Progenitor cell of endocrine pancreas (in vitro differentiated cells): ENCODE measurements at regions not wholly inside any gene's neighbourhood (a gene's known extent, or its start where the extent isn't known, plus 50 kb on each side); places are given as distances from the start of the nearest gene placed in this dataset.

Experiments
- DNase-seq: peaks from one replicate; pipeline ENCODE4 v3.0.0; 2021; ENCODE audit warnings: low spot score; ENCODE audit not compliant: unreplicated experiment
- H3K27ac Mint-ChIP-seq: 2 replicates; pipeline ENCODE4 v1.8.0; 2021; ENCODE audit warnings: mild to moderate bottlenecking, moderate library complexity, mixed read lengths
- H3K27me3 Mint-ChIP-seq: 2 replicates; pipeline ENCODE4 v1.8.0; 2021; ENCODE audit warnings: mixed read lengths
- H3K36me3 Mint-ChIP-seq: 2 replicates; pipeline ENCODE4 v1.8.0; 2022; ENCODE audit warnings: mixed read lengths; ENCODE audit not compliant: insufficient read depth
- H3K4me1 Mint-ChIP-seq: 2 replicates; pipeline ENCODE4 v1.8.0; 2021; ENCODE audit warnings: low read depth, mixed read lengths
- H3K4me3 Mint-ChIP-seq: 2 replicates; pipeline ENCODE4 v1.8.0; 2021; ENCODE audit warnings: low read depth, mild to moderate bottlenecking, moderate library complexity, mixed read lengths
- H3K9me3 Mint-ChIP-seq: 2 replicates; pipeline ENCODE4 v1.8.0; 2021; ENCODE audit warnings: low read depth, mixed read lengths
- TF ChIP-seq, protein P1 (sequence below): fragments of 200-600 bp; sonication (generic); IDR thresholded peaks from one replicate; pipeline ENCODE4 v1.5.0; 2021; ENCODE audit warnings: antibody characterized with exemption, mild to moderate bottlenecking; ENCODE audit not compliant: unreplicated experiment

DNA sequence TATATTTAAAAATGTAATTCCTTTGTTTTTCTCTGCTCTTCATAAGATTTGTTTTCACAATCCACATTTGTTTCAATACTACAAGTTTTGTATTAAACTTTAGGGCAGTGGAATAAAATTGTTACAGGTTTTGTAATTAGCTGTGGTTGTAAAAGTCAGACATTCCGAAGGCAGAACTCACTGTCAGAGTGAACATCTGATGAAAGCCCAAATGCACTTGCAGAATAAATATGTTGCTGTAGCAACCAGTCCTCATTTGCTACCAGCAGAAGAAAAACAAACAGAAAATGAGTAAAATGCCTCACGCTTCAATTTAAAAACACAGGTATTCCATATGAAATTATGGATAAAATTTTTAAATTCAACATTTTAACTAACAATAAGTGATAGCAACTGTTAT, 740.1 kb upstream of the FAM174A start:
- DNase-seq = no peak
- Mint-ChIP-seq H3K27ac (no peak overlapping the region), H3K36me3 (no peaks in the 10 kb centered on the region), H3K27me3 (no peaks in the 10 kb centered on the region), H3K4me3 (no peak overlapping the region), H3K4me1 (peaks cover 5% of the 10 kb centered on the region), H3K9me3 (peaks cover 9% of the 10 kb centered on the region)
- TF ChIP-seq, protein P1, sequence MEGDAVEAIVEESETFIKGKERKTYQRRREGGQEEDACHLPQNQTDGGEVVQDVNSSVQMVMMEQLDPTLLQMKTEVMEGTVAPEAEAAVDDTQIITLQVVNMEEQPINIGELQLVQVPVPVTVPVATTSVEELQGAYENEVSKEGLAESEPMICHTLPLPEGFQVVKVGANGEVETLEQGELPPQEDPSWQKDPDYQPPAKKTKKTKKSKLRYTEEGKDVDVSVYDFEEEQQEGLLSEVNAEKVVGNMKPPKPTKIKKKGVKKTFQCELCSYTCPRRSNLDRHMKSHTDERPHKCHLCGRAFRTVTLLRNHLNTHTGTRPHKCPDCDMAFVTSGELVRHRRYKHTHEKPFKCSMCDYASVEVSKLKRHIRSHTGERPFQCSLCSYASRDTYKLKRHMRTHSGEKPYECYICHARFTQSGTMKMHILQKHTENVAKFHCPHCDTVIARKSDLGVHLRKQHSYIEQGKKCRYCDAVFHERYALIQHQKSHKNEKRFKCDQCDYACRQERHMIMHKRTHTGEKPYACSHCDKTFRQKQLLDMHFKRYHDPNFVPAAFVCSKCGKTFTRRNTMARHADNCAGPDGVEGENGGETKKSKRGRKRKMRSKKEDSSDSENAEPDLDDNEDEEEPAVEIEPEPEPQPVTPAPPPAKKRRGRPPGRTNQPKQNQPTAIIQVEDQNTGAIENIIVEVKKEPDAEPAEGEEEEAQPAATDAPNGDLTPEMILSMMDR = no peak

DNA sequence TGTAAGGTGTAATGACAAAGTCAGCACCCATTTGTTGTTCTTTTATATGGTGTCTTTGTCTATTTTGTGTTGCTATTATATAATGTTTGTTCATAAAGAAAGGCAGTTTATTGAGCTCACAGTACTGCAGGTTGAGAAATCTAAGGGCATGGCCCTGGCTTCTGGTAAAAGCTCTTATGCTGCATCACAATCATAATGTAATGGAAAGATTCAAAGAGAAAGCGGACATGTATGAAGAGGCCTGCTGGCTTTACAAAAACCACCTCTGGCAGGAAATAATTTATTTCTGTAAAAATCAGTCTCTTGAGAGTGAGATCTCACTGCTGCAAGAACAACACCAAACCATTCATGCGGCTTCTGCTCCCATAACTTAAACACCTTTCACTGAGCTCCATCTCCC, 746.7 kb upstream of the FAM174A start:
- Mint-ChIP-seq H3K27me3 (no peaks in the 10 kb centered on the region), H3K4me3 (no peak overlapping the region), H3K27ac (no peak overlapping the region), H3K36me3 (peaks cover 2% of the 10 kb centered on the region), H3K9me3 (peaks cover 14% of the 10 kb centered on the region), H3K4me1 (peaks cover 2% of the 10 kb centered on the region)
- no peak for DNase-seq
- TF ChIP-seq, protein P1 = no peak

- Mint-ChIP-seq H3K27me3 (no peaks in the 10 kb centered on the region), H3K27ac (no peak overlapping the region), H3K9me3 (no peaks in the 10 kb centered on the region), H3K4me3 (no peak overlapping the region), H3K36me3 (no peaks in the 10 kb centered on the region), H3K4me1 (peaks cover 25% of the 10 kb centered on the region)
- TF ChIP-seq, protein P1 = no peak
- DNase-seq = no peak
These were observed 760.0 kb upstream of the FAM174A start for GRCh38 chr5:99775189-99775588.

DNA sequence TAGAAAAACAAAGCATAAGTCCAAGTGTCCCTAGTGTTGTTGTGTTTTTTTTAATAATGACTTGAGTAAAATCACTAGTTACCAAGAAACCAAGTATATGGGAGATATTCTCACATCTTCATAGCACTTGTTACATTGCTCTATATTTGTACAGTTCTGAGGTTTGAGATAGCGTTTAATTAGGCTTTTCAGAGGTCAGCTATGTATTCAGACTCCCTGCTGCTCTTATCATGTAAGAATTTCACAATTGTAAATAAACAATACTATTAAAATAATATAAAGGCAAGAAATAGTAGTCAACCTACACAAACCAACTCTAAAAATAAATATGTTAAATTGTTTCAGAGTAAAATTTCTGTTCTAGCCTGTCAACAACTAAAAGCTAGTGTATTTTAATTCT, 761.9 kb upstream of the FAM174A start:
- no peak overlapping the region for H3K4me3 Mint-ChIP-seq
- peaks cover 15% of the 10 kb centered on the region for H3K9me3 Mint-ChIP-seq
- peaks cover 25% of the 10 kb centered on the region for H3K4me1 Mint-ChIP-seq
- H3K27me3 Mint-ChIP-seq = no peaks in the 10 kb centered on the region
- H3K36me3 Mint-ChIP-seq = peaks cover 1% of the 10 kb centered on the region
- TF ChIP-seq, protein P1 = no peak
- DNase-seq = no peak
- H3K27ac Mint-ChIP-seq = no peak overlapping the region

GRCh38 chr5:99771296-99771695, 763.9 kb upstream of the FAM174A start:
- TF ChIP-seq, protein P1 = no peak
- DNase-seq = no peak
- Mint-ChIP-seq H3K27me3 (no peaks in the 10 kb centered on the region), H3K4me3 (no peak overlapping the region), H3K4me1 (peaks cover 25% of the 10 kb centered on the region), H3K36me3 (peaks cover 1% of the 10 kb centered on the region), H3K9me3 (peaks cover 15% of the 10 kb centered on the region), H3K27ac (no peak overlapping the region)
